HG03565 (cell line): ENCODE measurements at regions not wholly inside any gene's neighbourhood (a gene's known extent, or its start where the extent isn't known, plus 50 kb on each side); places are given as distances from the start of the nearest gene placed in this dataset.

Experiments
- ATAC-seq: cut with Tn5 transposase; IDR thresholded peaks from one replicate; pipeline ENCODE4 v1.9.1; 2021; ENCODE audit warnings: mild to moderate bottlenecking, moderate library complexity; ENCODE audit not compliant: unreplicated experiment

DNA sequence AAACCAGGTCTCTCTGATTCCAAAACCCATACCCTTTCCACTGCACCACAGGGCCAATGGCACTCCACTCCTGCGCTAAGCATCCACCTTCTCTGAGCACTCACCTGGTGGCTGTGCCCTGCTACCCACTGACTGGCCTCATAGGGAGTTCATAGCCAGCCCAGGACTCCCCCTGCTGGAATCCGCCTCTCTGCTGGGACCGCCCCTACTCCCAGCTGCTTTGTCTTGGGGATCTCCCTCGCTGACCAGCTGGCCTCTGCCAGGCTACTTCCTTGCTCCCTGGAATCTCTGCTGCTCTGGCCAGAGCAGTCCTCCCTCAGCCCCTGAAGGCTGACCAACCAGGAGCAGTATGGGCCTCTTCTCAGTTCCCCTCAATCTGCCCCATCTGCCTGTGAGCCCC, 129.7 kb downstream of the FAXC start:
- ATAC-seq, result peak; percentile 75

- no peak for ATAC-seq
Observed at GRCh38 chr6:99216959-99217358, 132.5 kb downstream of the FAXC start.

- no peak for ATAC-seq
Observed at GRCh38 chr6:99195986-99196655, 153.4 kb downstream of the FAXC start.

- no peak for ATAC-seq
Observed at GRCh38 chr6:99192561-99192960, 156.9 kb downstream of the FAXC start.

GRCh38 chr6:99189823-99190721, 159.4 kb downstream of the FAXC start:
- ATAC-seq, result peak; percentile 98

GRCh38 chr6:99187429-99187828, 162.0 kb downstream of the FAXC start:
- ATAC-seq, result no peak

GRCh38 chr6:99186417-99186816, 163.1 kb downstream of the FAXC start:
- ATAC-seq, result no peak

- ATAC-seq, result no peak
Observed at GRCh38 chr6:99185525-99185924, 163.9 kb downstream of the FAXC start.

- ATAC-seq, result no peak
Observed at GRCh38 chr6:99184696-99185095, 164.8 kb downstream of the FAXC start.

GRCh38 chr6:99183066-99183465, 166.4 kb downstream of the FAXC start:
- no peak for ATAC-seq

DNA sequence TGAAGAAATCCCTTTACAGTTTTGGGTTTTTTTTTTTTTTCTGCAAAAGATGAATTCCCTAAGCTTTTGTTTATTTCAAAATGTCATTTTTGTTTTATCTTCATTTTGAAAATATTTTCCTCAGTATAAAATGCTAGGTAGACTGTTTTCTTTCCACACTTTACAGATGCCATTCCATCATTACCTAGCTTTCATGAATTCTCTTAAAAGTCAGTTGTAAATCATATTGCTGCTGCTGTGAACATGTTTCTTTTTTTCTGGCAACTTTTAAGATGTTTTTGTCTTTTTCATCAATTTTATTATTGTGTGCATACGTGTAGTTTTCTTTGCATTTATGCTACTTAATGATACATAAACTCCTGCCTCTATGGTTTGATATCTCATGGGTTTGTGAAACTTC, 168.3 kb downstream of the FAXC start:
- ATAC-seq, result no peak

- ATAC-seq, result peak; percentile 59
Observed at GRCh38 chr6:99178168-99178567, 171.3 kb downstream of the FAXC start.

- ATAC-seq, result no peak
Observed at GRCh38 chr6:99177736-99178135, 171.7 kb downstream of the FAXC start.

GRCh38 chr6:99165838-99166237, 183.6 kb downstream of the FAXC start:
- ATAC-seq, result peak; percentile 81

GRCh38 chr6:99152347-99152643, 197.2 kb downstream of the FAXC start:
- ATAC-seq, result no peak

DNA sequence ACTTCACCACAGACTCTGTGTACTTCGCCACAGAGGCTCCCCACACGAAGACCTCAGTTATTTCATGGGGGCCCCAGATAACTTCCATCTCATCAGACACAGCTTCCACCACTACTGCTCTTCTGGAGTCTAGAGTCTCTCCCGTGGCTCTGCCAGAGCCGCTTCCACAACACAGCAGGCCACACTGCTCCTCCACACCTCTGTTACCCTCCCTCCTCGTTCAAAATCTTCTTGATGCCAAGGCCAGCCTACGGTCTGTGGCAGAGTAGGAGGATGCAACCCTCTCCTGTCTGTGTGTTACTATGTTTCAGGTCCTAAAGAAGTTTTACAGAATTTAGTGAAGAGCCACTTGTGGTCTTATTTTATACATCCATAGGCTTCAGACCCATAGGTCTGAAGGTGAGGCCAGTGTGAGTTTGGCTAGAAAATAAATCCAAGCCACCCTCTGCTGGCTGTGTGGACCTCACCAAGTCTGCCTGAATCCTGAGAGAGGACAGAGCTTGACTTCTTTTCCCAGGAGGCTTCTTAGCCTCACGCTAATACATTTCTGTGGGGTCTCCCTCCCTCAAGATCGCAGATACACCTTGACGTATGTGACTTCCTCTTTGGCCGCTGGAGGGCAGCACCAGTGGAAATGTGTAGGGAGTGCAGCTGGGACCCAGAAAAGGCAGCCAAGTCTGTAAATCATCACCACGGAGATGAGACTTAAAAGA, 197.7 kb downstream of the FAXC start:
- ATAC-seq, result peak; percentile 95

DNA sequence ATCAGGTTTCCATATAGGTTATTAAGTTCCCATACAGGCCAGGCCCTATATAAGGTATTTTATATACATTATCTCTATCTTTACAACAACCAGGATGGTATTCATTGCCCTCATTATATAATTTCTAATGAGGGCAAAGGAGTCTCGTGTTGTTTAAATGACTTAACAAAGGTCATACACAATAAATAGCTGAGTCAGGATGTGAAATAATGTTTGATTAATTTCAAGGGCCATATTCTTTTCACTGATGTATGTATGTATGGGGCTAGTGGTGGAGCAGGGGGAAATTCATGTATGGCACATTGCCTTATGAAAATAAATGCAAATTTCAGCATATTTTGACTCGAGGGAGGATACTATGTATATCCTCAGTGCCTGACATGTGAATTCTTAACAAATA, 200.7 kb downstream of the FAXC start:
- no peak for ATAC-seq

DNA sequence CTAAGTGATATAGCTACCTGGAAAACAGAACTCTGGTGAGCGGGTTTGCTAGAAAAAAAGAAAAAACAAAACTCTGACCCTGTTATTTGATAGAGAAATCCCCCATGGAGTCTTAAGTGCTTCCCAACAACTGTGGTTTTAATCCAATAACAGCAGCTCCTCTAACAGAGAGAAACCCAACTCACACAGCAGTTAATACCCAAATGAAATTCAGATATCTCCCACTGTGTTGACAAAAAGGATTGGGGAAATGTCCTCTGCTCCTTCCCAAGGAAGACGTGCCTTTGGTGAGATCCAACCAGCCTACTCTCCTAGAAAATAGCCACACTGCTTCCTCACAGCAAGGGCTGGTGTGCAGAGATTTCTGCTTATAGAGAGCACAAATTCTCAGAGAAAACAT, 200.4 kb upstream of the FBXL4 start:
- no peak for ATAC-seq

GRCh38 chr6:99147206-99147605, 199.5 kb upstream of the FBXL4 start:
- ATAC-seq, result no peak

GRCh38 chr6:99146711-99147110, 199.0 kb upstream of the FBXL4 start:
- ATAC-seq, result no peak

DNA sequence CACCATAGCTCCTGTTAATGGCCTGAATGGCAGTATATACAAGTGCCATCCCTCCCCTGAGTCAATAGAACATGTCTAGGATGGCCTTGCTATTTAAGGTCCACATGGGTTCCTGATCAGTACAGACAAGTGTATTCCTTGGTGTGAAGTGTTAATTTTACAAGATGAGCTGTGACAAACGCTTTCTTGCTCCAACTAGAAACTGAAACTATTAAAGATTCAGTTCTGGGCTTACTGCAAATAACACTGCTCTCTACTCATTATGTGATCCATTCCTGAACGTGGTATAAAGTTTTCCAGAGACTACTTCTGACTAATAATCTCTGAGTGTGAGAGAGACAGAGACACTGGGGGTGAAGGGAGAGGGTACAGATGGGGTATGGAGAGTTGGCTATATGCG, 198.0 kb upstream of the FBXL4 start:
- ATAC-seq, result no peak
